ENCODE measurements at regions not wholly inside any gene's neighbourhood (a gene's known extent, or its start where the extent isn't known, plus 50 kb on each side); places are given as distances from the start of the nearest gene placed in this dataset.
A peak's percentile ranks its signal among the peaks of the same experiment; 100 is the strongest.
"Not testable (repeated sequence)": the region's sequence is repeated elsewhere in the genome, so short reads cannot be mapped to it uniquely, and the experiment has no call there.

DNA sequence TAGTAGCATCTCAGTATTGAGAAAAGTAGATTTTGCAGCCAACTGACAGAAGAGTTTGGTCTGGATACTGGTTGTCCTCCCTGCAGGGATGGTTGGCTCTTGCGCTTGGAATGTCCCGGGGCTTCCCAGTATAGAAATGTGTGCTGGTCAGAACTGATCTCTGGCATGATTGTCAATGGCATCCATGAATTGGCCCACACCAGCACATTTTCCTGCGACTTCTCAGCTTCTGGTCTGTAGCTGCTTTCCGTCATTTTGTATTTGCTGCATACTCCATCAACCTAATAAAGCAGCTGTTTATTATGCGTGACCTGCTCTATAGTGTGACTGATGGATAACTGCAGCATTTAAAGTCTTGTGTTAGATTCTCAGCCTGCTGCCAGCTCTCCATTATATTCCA, 203.7 kb downstream of the S1PR1 start:
- TF ChIP-seq, protein P1, sequence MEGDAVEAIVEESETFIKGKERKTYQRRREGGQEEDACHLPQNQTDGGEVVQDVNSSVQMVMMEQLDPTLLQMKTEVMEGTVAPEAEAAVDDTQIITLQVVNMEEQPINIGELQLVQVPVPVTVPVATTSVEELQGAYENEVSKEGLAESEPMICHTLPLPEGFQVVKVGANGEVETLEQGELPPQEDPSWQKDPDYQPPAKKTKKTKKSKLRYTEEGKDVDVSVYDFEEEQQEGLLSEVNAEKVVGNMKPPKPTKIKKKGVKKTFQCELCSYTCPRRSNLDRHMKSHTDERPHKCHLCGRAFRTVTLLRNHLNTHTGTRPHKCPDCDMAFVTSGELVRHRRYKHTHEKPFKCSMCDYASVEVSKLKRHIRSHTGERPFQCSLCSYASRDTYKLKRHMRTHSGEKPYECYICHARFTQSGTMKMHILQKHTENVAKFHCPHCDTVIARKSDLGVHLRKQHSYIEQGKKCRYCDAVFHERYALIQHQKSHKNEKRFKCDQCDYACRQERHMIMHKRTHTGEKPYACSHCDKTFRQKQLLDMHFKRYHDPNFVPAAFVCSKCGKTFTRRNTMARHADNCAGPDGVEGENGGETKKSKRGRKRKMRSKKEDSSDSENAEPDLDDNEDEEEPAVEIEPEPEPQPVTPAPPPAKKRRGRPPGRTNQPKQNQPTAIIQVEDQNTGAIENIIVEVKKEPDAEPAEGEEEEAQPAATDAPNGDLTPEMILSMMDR (IDR thresholded peaks at IDR 0.05; ENCODE audit: borderline replicate concordance, extremely low read depth, insufficient read depth), result no peak
- Histone ChIP-seq H3K4me3 (ENCODE audit: low read length in 3 of 3) (no peak overlapping the region), H3K4me1 (ENCODE audit: control insufficient read depth in 2 of 3, insufficient read depth in 2 of 3, low read depth in 1 of 3, low read length in 3 of 3) (no peaks in the 10 kb centered on the region), H3K36me3 (ENCODE audit: control insufficient read depth in 2 of 3, insufficient read depth in 3 of 3, low read length in 3 of 3) (no peaks in the 10 kb centered on the region), H3K27me3 (ENCODE audit: control insufficient read depth, insufficient read depth, low read length) (no peaks in the 10 kb centered on the region), H3K9me3 (ENCODE audit: control insufficient read depth in 2 of 3, insufficient read depth in 1 of 3, low read length in 3 of 3) (no peaks in the 10 kb centered on the region), H3K27ac (ENCODE audit: low read depth in 2 of 2, low read length in 2 of 2) (no peak overlapping the region), H3K9ac (ENCODE audit: low read length in 3 of 3) (no peak overlapping the region)
- FAIRE-seq, result no peak
- DNase-seq, result peak in 2 of 5 donors; percentile 15 to 18
- intact Hi-C loops (cut with DNase I), result no loop called here

DNA sequence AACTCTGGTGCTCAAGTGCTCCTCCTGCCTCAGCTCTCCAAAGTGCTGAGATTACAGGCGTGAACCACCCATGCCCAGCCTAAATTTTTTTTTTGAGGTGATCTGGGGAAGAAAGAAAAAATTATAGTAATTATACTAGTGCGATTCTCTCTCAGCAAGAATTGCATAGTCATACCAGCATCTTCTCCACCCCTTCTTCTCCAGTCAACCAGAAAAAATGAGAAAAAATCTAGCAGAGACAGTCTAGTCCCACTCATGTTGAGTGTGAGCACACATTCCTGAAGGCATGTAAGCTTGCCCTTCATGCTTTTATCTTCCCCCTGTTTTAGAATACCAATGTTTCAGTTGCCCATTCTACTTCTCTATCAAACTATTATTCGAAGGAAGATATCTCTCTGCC, 207.6 kb downstream of the S1PR1 start:
- FAIRE-seq, result no peak
- intact Hi-C loops (cut with DNase I), result no loop called here
- Histone ChIP-seq H3K4me1 (ENCODE audit: control insufficient read depth in 2 of 3, insufficient read depth in 2 of 3, low read depth in 1 of 3, low read length in 3 of 3) (no peaks in the 10 kb centered on the region), H3K36me3 (ENCODE audit: control insufficient read depth in 2 of 3, insufficient read depth in 3 of 3, low read length in 3 of 3) (no peaks in the 10 kb centered on the region), H3K9ac (ENCODE audit: low read length in 3 of 3) (no peak overlapping the region), H3K9me3 (ENCODE audit: control insufficient read depth in 2 of 3, insufficient read depth in 1 of 3, low read length in 3 of 3) (no peaks in the 10 kb centered on the region), H3K27me3 (ENCODE audit: control insufficient read depth, insufficient read depth, low read length) (no peaks in the 10 kb centered on the region), H3K4me3 (ENCODE audit: low read length in 3 of 3) (no peak overlapping the region), H3K27ac (ENCODE audit: low read depth in 2 of 2, low read length in 2 of 2) (no peak overlapping the region)
- no peak for DNase-seq
- TF ChIP-seq, protein P1 (IDR thresholded peaks at IDR 0.05; ENCODE audit: borderline replicate concordance, extremely low read depth, insufficient read depth), result no peak

DNA sequence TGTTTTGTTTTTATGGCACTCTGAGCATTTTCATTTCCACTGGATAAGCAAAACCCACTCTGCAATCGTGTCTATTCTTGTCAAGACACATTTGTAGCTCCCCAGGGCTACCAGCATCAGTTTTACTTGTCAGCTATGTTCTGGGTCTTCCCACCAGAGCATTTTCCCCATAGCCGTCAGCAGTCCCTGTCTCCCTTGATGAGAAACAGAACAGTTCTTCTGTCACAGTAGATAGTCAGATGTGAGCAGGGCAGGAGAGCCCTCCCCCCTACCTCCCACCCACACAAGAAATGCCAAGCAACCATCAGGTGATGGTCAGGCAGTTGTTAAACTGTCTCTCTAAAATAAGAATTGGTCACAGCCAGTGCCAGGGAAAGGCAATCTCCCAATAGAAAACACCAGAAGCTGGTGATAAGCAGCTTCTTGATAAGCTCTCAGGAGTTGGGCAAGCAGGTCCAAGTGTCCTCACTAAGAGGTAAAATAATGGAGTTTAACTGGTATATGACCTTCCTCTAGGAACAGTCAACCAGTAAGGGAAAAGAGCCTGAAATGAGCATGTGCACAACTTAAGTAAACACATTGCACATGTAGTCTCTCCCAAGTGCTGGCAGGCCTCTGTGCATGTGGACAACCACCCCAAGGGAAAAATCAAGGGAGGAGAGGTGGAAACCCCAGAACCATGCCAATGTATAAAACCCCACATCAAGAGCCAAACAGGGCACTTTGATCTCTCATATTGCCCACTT, 208.2 kb downstream of the S1PR1 start:
- intact Hi-C loops (cut with DNase I), result no loop called here
- DNase-seq (no peak), FAIRE-seq (no peak)
- Histone ChIP-seq H3K27ac (ENCODE audit: low read depth in 2 of 2, low read length in 2 of 2) (no peak overlapping the region), H3K9ac (ENCODE audit: low read length in 3 of 3) (no peak overlapping the region), H3K36me3 (ENCODE audit: control insufficient read depth in 2 of 3, insufficient read depth in 3 of 3, low read length in 3 of 3) (no peaks in the 10 kb centered on the region), H3K4me3 (ENCODE audit: low read length in 3 of 3) (no peak overlapping the region), H3K9me3 (ENCODE audit: control insufficient read depth in 2 of 3, insufficient read depth in 1 of 3, low read length in 3 of 3) (no peaks in the 10 kb centered on the region), H3K27me3 (ENCODE audit: control insufficient read depth, insufficient read depth, low read length) (no peaks in the 10 kb centered on the region), H3K4me1 (ENCODE audit: control insufficient read depth in 2 of 3, insufficient read depth in 2 of 3, low read depth in 1 of 3, low read length in 3 of 3) (no peaks in the 10 kb centered on the region)
- TF ChIP-seq, protein P1 (IDR thresholded peaks at IDR 0.05; ENCODE audit: borderline replicate concordance, extremely low read depth, insufficient read depth), result no peak

DNA sequence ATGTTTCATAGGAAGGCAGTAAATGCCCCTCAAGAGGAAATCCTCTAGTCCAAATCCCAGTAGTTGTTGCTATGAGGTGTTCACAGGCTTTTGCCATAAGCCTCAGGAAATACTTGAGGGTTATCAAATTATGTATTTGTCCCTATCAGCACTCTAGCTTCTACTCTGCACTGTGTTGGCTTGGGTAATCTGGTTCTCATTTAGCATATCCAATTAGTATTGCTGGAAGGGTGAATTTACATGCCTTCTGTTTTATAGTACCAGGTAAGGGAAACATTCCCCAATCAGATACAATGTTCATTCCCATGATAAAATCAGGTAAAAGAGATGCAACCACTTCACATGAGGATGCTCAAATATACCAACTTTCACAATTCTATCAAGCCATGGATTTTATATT, 211.2 kb downstream of the S1PR1 start:
- TF ChIP-seq, protein P1 (IDR thresholded peaks at IDR 0.05; ENCODE audit: borderline replicate concordance, extremely low read depth, insufficient read depth), result no peak
- no peaks in the 10 kb centered on the region for H3K27me3 ChIP-seq (ENCODE audit: control insufficient read depth, insufficient read depth, low read length)

DNA sequence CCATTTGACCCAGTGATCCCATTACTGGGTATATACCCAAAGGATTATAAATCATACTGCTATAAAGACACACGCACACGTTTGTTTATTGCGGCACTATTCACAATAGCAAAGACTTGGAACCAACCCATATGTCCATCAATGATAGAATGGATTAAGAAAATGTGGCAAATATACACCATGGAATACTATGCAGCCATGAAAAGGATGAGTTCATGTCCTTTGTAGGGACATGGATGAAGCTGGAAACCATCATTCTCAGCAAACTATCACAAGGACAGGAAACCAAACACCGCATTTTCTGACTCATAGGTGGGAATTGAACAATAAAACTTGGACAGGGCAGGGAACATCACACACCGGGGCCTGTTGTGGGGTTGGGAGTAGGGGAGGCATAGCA, 213.9 kb downstream of the S1PR1 start:
- H3K9ac ChIP-seq (ENCODE audit: low read length in 3 of 3); FAIRE-seq; H3K36me3 ChIP-seq (ENCODE audit: control insufficient read depth in 2 of 3, insufficient read depth in 3 of 3, low read length in 3 of 3); H3K4me3 ChIP-seq (ENCODE audit: low read length in 3 of 3); intact Hi-C loops (cut with DNase I); H3K9me3 ChIP-seq (ENCODE audit: control insufficient read depth in 2 of 3, insufficient read depth in 1 of 3, low read length in 3 of 3); H3K27me3 ChIP-seq (ENCODE audit: control insufficient read depth, insufficient read depth, low read length); H3K4me1 ChIP-seq (ENCODE audit: control insufficient read depth in 2 of 3, insufficient read depth in 2 of 3, low read depth in 1 of 3, low read length in 3 of 3); H3K27ac ChIP-seq (ENCODE audit: low read depth in 2 of 2, low read length in 2 of 2); DNase-seq: not testable (repeated sequence)

More for the DNA sequence above, 211.2 kb downstream of the S1PR1 start:
- Histone ChIP-seq H3K27ac (ENCODE audit: low read depth in 2 of 2, low read length in 2 of 2) (no peak overlapping the region), H3K36me3 (ENCODE audit: control insufficient read depth in 2 of 3, insufficient read depth in 3 of 3, low read length in 3 of 3) (no peaks in the 10 kb centered on the region), H3K4me1 (ENCODE audit: control insufficient read depth in 2 of 3, insufficient read depth in 2 of 3, low read depth in 1 of 3, low read length in 3 of 3) (no peaks in the 10 kb centered on the region), H3K4me3 (ENCODE audit: low read length in 3 of 3) (no peak overlapping the region), H3K9ac (ENCODE audit: low read length in 3 of 3) (no peak overlapping the region), H3K9me3 (ENCODE audit: control insufficient read depth in 2 of 3, insufficient read depth in 1 of 3, low read length in 3 of 3) (no peaks in the 10 kb centered on the region)
- FAIRE-seq (no peak), DNase-seq (no peak)
- intact Hi-C loops (cut with DNase I), result no loop called here
